ENCODE measurements at regions not wholly inside any gene's neighbourhood (a gene's known extent, or its start where the extent isn't known, plus 50 kb on each side); places are given as distances from the start of the nearest gene placed in this dataset.

GRCh38 chr2:128556089-128556488, 237.4 kb upstream of the HS6ST1 start:
- Histone ChIP-seq H3K4me1 (no peaks in the 10 kb centered on the region), H3K27ac (no peak overlapping the region), H3K4me3 (no peak overlapping the region), H3K27me3 (no peaks in the 10 kb centered on the region), H3K36me3 (no peaks in the 10 kb centered on the region), H3K9me3 (no peaks in the 10 kb centered on the region)
- intact Hi-C loops (cut with DNase I): no loop called here
- no peak for DNase-seq (ENCODE audit: low spot score in 2 of 2)
- TF ChIP-seq, protein P1, sequence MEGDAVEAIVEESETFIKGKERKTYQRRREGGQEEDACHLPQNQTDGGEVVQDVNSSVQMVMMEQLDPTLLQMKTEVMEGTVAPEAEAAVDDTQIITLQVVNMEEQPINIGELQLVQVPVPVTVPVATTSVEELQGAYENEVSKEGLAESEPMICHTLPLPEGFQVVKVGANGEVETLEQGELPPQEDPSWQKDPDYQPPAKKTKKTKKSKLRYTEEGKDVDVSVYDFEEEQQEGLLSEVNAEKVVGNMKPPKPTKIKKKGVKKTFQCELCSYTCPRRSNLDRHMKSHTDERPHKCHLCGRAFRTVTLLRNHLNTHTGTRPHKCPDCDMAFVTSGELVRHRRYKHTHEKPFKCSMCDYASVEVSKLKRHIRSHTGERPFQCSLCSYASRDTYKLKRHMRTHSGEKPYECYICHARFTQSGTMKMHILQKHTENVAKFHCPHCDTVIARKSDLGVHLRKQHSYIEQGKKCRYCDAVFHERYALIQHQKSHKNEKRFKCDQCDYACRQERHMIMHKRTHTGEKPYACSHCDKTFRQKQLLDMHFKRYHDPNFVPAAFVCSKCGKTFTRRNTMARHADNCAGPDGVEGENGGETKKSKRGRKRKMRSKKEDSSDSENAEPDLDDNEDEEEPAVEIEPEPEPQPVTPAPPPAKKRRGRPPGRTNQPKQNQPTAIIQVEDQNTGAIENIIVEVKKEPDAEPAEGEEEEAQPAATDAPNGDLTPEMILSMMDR (IDR thresholded peaks at IDR 0.05): no peak

- TF ChIP-seq, protein P1 (IDR thresholded peaks at IDR 0.05): no peak
- DNase-seq (ENCODE audit: low spot score in 2 of 2): peak in 1 of 2 donors; percentile 16
- H3K27me3 ChIP-seq: no peaks in the 10 kb centered on the region
- no peaks in the 10 kb centered on the region for H3K9me3 ChIP-seq
- no peaks in the 10 kb centered on the region for H3K36me3 ChIP-seq
- intact Hi-C loops (cut with DNase I): no loop called here
- H3K27ac ChIP-seq: no peak overlapping the region
- no peak overlapping the region for H3K4me3 ChIP-seq
- no peaks in the 10 kb centered on the region for H3K4me1 ChIP-seq
Observed at GRCh38 chr2:128556633-128557032, 238.0 kb upstream of the HS6ST1 start.

- Histone ChIP-seq H3K27ac (no peak overlapping the region), H3K27me3 (no peaks in the 10 kb centered on the region), H3K4me3 (no peak overlapping the region), H3K36me3 (no peaks in the 10 kb centered on the region), H3K9me3 (no peaks in the 10 kb centered on the region), H3K4me1 (no peaks in the 10 kb centered on the region)
- peak in 1 of 2 donors; percentile 39 for DNase-seq (ENCODE audit: low spot score in 2 of 2)
- TF ChIP-seq, protein P1 (IDR thresholded peaks at IDR 0.05): no peak
- intact Hi-C loops (cut with DNase I): no loop called here
Observed at GRCh38 chr2:128557069-128557468, 238.4 kb upstream of the HS6ST1 start.

DNA sequence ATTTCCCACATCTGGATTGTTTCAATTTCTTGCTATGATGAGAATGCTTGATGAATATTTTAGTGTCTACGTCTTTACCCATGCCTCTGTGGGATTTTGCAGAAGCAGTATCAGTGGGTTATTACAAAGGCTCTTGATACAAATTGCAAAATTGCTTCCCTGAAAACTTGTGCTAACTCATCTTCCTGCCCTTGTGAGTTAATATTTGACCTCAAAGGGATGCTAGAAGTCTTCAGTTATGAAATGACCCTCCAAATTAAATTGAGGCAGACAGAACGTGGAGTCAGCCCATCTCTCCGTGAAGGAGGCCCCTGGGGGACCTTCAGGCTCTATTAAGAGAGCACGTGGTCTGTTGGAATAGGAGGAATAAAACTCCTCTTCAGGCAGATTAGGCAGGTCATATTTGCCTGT, 239.2 kb upstream of the HS6ST1 start:
- DNase-seq (ENCODE audit: low spot score in 2 of 2): peak in 1 of 2 donors; percentile 63
- Histone ChIP-seq H3K27me3 (no peaks in the 10 kb centered on the region), H3K27ac (no peak overlapping the region), H3K9me3 (no peaks in the 10 kb centered on the region), H3K4me3 (no peak overlapping the region), H3K4me1 (peaks cover under 1 to 1% of the 10 kb centered on the region in 2 donors), H3K36me3 (no peaks in the 10 kb centered on the region)
- intact Hi-C loops (cut with DNase I): no loop called here
- TF ChIP-seq, protein P1 (IDR thresholded peaks at IDR 0.05): no peak

DNA sequence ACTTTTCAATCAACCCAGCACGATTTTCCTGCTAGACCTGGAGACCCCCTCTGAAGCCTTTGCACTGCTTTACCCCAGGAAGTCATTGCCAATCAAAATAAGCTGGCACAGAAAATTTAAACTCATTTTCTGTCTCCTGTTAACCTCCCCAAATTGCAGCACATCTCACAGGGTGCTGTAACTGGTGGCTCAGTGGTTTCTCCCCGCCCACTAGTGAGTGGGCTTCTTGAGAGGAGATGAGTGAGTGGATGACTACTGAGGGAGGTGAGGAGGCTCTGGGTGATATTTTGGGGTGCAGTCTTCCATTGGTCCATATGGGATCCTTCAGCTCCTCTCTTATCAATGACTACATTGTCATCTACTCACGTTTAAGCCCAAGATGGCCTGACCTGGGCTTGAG, 239.8 kb upstream of the HS6ST1 start:
- peak in 1 of 2 donors; percentile 24 for DNase-seq (ENCODE audit: low spot score in 2 of 2)
- intact Hi-C loops (cut with DNase I): no loop called here
- no peak overlapping the region for H3K27ac ChIP-seq
- no peak overlapping the region for H3K4me3 ChIP-seq
- H3K36me3 ChIP-seq: no peaks in the 10 kb centered on the region
- H3K4me1 ChIP-seq: peaks cover 3 to 5% of the 10 kb centered on the region in 2 donors
- TF ChIP-seq, protein P1 (IDR thresholded peaks at IDR 0.05): no peak
- no peaks in the 10 kb centered on the region for H3K9me3 ChIP-seq
- H3K27me3 ChIP-seq: no peaks in the 10 kb centered on the region
